ENCODE measurements at regions not wholly inside any gene's neighbourhood (a gene's known extent, or its start where the extent isn't known, plus 50 kb on each side); places are given as distances from the start of the nearest gene placed in this dataset.

DNA sequence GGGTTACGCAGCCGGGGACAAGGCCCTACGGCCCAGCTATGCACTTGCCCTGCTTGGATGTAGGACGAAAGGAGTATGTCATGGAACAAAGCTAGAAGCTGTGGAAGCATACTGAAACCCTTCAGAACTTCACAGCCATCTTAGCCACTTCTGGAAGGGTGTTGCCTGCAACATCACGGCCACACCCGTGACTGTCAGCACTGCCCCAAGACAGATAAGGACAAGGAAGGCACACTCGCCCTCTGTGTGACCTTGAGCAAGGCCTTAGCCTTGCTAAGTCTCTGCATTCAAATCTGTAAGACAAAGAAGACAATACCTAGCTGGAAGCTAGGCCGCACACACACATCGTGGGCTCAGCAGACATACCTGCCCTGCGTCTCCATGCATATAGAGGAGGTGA lies 352.5 kb upstream of the MGMT start:
- no peak for DNase-seq (ENCODE audit: low read depth)

DNA sequence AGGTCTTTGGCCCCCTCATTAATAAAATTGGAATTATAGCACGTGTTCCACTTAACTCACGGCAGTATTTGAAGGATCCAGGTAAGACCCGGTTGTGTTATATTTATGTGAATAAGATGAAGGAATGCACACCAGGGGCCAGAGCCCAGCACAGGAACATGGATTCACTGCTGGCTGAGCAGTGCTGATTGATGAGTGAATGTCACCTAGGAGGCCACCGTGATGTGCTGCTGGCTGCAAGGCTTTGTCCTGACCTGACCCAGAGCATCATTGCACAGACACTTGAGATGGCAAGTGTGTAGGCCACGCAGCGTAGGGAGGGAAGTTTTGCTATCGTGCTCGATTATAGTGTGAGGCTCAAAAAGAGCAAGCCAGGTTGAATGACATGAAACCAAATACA lies 350.7 kb upstream of the MGMT start:
- DNase-seq (ENCODE audit: low read depth): no peak

DNA sequence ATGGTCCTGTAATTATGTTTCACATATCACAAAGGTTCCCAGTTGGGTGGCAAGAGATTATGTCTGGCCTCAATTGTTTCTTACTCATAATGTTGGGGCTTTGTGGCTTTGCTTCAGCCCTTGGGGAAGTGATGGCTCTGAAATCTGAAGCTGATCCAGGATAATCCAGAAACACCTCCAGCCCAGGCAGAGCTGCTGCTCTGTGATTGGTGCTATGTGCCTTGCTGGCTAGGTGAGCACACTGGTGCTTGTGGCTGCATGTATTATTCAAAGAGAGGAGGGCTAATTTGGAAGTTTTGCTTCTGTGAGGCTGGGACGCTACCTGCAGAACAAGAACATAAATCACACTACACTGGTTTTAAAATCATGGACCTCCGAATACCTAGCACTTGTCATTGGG lies 346.6 kb upstream of the MGMT start:
- no peak for DNase-seq (ENCODE audit: low read depth)

DNA sequence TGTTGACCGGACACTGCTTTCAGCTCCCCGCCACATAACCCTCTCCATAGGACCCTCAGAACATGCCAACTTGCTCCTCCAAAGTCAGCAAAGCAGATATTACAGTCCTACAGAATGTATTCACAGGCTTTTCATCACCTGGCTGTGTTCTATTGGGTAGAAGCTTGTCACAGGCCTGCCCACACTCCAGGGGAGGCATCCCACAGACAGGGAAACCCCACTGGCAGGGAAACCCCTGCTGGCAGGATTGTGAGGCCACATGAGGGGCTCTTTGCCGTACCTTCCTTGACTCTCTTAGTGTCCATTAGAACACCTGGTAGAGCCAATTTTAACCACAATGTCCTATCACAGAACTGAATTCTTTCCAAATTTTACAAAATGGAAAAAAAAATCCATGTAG lies 344.2 kb upstream of the MGMT start:
- no peak for DNase-seq (ENCODE audit: low read depth)

DNA sequence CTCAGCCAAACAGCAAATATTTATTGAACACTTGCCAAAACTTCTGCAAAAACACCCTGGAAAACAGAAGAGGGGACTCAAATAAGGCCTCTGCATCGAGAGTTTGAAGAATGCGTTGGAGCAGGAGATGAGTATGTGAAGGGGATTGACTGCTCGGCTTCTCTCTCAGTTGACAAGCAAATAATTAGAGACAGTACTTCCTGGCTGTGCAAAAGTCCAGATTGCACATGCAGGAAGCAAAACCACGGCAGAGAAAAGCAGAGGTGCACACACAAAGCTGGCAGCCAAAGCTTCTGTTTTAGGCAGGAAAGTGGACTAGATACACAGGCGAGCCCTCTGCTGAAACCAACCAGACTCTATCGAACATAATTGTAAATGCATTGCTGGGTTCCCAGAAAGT lies 343.6 kb upstream of the MGMT start:
- DNase-seq (ENCODE audit: low read depth): no peak

DNA sequence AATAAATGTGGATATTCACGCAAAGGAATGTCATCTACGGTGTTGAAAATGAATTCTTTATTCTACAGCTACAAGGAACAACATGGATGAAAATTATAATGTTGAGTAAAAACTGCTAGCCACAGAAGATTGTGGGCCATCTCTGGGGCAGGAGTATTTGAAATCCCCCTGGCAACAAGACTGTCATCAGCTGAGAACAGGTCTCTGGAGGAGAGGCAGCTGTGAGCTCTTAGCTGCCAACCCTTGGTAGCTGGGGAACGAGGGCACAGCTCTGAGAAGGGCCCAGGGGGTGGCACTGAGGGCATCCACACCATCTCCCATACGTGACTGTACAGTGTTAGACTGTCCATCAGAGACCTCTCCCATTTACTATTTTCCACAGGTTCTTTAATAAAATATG lies 340.1 kb upstream of the MGMT start:
- DNase-seq (ENCODE audit: low read depth): no peak

DNA sequence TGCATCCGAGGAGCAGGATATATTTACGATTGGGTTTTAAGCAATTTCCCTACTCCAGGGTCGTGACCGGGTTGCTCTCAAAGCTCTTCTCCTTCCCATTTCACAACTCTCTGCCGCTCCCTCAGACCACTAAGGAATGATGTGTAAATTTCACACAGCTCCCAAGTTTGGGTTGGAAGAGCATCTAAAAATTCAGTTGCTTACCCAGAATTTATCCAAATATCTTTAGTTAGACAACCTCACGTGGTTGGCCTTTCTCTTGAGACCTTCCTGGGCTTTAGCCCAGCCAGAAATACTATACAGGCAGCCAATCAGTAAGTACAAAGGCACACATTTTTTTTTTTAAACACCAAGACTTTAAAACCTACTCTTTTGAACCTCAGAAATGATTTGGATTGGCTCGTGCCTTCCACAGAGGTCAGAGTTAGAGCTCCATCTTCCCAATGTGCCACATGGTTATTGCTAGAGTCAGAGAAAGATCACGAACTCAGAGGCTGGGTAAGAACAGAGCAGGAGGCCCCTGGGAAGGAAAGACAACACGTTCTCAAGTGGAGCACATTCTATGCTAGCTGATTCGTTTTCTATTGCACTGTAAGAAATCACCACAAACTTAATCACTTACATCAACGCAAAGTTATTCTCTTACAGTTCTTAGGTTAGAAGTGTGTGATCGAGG lies 335.4 kb upstream of the MGMT start:
- no peak for DNase-seq (ENCODE audit: low read depth)

DNA sequence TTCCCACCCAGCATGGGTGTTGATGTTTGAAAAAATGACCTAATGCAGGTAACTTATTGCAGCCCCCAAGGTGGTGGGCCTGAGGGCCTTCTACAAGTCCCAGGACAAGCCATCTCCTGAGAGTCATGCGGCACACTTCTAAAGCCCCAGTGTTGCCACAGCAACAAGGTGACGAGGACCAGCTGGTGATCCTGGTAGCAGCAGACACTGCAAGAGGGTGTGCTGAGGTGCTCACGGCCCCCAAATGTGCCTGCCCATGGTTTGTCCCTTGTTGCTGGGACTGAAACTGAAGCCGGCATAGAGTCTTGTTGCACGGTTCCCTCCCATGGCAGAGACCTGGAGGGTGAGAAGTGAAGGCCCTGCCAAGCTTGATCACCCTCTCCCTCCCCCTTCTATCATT lies 333.2 kb upstream of the MGMT start:
- DNase-seq (ENCODE audit: low read depth): no peak

DNA sequence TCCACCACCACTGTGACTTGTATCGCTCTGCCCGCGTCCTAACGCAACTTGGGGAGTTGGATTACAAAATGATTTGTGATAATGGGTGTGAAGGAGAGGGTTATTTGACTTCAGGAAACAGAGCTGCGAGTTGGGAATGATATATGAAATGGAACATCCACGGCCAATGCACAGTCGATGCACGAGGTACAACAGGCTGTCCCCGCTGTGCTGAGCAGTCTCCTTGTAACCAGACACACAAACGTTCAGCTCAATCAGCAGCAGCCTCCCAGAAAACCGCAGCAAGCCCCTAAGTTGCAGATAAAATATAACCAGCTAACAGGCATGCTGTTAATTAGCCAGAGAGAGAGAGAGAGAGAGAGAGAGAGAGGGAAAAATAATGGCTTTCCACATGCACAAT lies 332.7 kb upstream of the MGMT start:
- DNase-seq (ENCODE audit: low read depth): no peak

DNA sequence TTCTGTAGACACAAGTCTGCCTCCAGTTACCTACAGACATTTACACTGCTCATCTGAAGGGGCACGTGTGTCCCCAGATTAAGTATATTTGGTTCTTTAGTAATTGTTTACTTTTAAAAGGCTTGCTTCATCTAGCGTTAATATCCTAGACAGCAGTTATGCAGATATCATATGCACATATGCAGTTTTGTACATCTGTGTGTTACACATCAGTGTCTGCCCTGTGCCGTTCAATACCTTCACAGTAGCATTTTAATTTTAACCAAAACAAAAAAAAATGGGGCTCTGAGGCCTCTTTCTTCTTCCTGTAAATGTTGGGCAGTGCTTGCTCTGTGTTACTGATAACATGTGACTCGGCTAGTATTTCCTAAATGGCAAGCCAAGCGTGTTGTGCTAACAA lies 331.4 kb upstream of the MGMT start:
- no peak for DNase-seq (ENCODE audit: low read depth)

DNA sequence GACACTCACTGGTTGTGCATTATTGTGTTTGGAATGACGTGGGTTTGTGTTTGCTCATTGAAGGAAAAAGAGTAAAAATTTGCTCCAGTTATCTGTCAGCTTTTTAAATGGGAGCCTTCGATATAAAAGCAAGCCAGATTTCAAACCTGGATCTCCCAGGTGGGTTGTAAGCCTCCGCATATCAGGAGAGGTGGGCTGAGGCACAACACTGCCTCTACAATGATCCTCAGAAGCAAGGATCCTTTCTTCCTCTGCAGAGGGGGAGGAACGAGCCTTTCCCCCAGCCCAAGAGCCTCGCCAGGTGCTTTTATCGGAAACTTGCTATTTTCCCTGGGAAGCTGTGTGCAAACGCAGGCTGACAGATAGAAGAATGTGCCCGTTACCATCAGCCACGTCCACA lies 331.0 kb upstream of the MGMT start:
- DNase-seq (ENCODE audit: low read depth): no peak

DNA sequence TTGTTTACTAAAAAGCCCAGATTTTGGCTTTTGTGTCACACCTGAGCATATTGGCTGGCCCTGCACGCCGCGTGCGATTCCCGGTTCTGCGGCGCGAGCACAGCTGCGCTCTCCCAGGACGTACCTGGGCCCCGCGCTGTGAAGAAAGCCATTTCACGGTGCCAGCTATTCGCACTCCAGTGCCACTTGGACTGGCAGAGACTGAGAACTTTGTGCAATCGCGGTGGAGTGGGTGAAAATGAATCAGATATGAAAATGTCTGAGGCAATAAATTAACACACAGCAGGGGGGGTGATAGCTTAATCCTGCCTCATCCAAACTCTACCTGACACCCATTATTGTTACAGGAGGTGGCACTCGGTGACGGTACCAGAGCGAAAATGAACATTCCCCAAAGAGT lies 330.1 kb upstream of the MGMT start:
- DNase-seq (ENCODE audit: low read depth): no peak

DNA sequence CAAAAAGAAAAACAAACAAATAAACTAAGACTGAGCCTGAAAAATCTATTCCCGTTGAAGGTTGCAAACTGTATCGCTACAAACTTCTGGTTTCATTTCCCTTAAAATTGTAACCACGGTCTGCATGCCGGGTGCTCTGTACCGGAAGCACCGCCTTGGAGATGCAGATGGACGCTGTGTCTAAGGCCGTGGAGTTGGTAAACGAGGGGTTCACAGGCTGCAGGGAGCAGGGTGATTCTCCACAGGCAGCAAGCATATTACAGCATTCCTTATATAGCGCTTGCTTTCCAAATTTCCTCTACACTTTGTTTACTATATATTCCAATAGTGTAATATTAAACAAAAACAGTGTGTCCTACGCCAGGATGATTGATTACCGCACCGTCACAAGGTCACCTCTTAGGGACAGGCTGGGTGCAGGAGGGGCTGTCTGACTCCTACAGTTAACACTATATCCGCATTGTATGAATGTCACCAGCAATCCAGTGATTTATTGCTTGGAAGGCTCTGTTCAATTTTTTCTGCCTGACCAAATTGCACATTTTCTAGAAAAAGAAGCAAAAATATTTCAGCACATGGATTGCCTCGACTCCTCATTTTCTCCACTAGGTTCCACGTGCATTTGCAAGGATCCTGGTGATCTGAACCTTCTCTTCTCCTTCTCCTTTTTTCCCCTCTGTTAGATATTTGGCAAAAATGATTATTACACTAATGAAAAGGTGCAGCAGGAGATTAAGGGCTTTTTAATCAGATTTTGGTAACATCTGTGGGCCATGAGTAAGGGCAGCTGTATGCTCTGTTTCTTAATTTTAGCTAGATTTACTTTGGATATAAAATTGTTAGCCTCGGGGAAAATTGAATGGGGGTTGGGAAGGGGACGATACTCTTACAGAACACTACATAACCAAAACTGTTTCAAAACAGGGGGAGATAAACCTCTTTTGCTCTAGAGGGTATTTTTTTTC lies 325.8 kb upstream of the MGMT start:
- DNase-seq (ENCODE audit: low read depth): no peak

DNA sequence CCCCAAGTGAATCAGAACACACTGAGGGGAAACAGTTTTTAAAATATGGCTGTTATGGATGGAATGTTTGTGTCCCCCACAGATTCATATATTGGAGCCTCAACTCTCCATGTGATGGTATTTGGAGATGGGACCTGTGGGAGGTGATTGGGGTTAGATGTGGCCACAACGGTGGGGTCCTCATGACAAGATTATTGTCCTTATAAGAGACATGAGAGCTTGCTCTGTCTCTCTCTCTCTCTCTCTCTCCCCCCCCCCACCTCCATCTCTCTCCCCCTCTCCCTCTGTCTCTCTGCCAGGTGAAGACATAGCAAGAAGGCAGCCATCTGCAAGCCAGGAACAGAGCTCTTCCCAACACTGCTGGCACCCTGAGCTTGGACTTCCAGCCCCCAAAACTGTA lies 315.8 kb upstream of the MGMT start:
- no peak for DNase-seq (ENCODE audit: low read depth)

DNA sequence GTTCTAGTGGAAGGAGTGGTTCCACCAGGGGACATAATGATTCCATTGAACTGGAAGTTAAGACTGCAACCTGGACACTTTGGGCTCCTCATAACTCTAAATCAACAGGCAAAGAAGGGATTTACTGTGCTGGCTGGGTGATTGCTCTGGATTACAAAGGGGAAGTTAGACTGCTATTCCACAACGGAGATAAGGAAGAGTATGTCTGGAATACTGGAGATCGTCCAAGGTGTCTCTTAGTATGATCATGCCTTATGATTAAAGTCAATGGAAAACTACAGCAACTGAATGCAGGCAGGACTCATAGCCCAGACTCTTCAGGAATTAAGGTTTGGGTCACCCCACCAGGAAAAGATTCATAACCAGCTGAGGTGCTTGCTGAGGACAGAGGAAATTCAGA lies 310.6 kb upstream of the MGMT start:
- DNase-seq (ENCODE audit: low read depth): no peak

DNA sequence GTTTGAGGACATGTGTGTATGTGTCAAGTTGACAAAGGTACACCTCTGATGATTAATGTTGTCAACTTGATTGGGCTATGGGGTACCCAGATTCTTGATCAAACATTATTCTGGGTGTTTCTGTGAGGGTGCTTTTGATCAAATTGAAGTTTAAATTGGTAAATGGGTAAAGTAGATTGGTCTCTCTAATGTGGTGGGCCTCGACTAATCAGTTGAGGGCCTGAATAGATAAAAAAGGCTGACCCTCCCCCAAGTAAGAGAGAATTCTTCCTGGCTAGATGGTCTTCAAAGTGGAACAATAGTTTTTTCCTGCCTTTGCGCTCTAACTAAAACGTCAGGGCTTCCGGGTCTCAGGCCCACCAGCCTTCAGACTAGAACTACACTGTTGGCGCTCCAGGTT lies 309.9 kb upstream of the MGMT start:
- DNase-seq (ENCODE audit: low read depth): no peak

DNA sequence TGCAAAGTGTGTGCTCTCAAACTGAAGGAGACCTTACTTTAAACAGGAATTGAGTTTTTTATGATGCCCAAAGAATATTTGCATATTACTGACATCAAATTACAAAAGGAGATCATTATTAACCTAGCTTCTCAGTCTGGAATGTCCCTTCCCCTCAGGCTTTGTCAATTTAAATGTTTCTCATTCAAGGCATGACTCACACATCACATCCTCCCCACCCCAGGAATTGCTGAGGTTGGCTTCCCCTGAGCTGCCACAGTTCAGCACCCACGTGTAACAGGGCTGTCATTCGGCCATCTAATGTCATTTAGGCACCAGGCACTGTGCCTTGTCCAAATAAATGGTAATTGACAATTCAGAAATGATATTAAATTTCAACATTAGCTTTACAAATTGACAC lies 305.9 kb upstream of the MGMT start:
- DNase-seq (ENCODE audit: low read depth): no peak

DNA sequence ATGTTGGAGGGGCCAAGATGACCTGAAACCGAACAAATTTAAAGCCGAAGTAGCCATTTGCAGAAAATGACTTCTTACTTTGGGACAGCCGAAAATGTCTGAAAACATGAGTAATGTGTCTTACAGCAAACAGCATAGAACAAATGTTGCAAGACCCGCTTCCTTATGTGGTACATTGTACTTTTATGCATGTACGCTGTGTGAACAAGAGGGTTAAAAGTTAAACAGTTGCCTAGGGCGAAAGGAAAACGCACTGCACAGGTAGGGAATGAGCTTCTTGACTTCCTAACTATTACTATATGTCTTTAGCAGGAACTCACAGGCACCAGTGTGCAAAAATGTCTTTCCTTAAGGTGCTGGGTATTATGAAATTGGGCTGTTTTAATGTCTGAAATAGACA lies 303.5 kb upstream of the MGMT start:
- DNase-seq (ENCODE audit: low read depth): no peak

DNA sequence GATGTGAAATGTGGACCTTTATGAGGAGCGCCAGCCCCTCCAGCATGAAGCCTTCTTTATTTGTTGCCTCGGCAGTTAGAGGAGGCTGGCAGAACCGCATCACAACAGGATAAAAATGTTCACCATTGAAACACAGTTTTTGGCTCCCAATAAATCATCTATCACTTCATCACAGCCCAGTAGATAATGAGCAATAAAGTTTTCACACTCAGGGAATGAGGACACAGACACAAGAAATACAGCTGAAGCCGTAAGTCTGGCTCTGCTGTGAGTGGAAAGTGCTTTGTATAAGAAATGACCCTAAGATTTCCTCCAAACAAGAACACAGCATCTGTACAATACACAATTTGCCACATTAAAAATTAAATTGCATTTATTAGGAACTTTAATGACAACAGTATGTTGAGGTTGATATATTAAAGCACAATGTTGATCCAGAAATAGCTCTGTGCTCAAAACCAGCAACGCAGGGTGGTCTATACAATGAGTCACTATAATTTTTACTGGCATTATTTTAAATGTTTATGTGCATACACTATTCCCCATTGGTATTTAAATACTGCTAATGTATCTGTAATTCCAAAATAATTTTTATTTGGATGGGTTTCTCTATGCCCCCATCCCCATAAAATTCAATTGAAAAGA lies 301.8 kb upstream of the MGMT start:
- DNase-seq (ENCODE audit: low read depth): no peak

DNA sequence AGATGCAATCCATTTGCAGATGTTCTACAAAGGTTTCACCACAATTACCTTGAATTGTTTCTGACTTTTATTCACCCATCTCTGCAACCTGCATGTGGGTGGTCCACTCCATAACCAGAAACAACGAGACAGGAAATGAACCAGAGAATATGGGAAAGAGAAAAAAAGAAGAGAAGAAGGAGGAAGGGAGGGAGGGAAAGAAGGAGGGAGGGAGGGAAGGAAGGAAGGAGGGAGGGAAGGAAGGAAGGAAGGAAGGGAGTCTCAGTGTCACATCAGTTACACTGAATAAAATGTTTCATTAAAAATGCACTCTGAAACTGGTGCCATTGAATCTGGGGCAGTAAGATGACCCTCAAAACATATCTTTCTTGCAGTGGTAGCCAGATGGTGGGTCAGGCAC lies 301.3 kb upstream of the MGMT start:
- DNase-seq (ENCODE audit: low read depth): no peak

DNA sequence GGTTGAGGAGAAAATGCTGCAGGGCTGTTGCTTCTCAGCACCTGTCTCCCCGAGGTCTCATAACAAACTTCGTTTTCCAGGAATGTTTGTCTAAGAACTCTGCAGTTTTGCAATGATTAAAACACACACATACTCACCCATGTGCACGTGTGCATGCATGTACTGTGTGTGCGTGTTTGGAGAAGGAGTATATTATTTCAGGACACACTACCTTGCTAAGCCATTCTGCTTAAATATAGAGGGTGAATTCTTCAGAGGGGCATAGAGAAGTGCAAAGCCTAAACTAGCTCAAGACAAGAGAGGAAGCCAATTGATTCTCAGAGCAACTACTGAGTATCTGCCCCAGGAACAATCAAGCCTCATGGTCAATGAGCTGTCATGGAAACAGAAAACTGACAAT lies 298.4 kb upstream of the MGMT start:
- DNase-seq (ENCODE audit: low read depth): no peak

DNA sequence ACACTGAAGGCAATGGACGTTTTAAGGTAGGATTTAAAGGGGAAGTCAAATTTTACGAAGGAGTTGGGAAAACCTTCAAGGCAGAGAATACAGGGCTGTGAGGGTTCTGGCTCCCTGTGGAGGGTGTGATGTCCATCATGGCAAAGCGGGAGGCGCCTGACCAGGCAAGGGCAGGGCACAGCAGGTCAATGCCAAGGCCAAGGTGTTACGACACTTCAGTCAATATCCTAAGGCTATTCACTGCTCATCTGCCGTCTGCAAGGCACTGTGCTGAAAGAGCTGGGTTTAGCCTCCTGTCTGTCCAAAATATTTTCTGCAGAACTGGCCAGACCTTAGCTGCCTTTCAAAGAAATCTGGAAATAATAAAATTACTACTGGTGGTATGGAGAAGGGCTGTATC lies 297.9 kb upstream of the MGMT start:
- no peak for DNase-seq (ENCODE audit: low read depth)

DNA sequence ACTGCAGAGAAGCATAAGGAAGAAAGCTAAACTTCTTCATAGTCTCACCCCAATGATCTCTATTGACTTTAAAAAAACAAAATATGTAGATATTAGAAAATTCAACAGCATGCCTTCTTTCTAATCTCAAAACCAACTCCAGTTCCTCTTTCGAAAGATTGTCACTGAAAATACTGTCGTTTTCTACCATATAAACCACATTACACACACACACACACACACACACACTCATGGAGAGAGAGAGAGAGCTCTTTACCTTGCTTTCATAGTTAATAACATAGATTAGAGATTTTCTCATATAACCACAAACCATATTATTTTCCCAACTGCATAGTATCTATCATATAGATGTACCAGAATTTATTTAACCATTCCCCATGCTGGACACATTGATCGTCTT lies 296.2 kb upstream of the MGMT start:
- no peak for DNase-seq (ENCODE audit: low read depth)

All from stimulated activated CD8-positive, alpha-beta memory T cell treated with anti-CD3 and anti-CD28 coated beads, Interleukin-15, amount 100 ng/mL, for 24 hours (primary cell).